ENCODE measurements at regions not wholly inside any gene's neighbourhood (a gene's known extent, or its start where the extent isn't known, plus 50 kb on each side); places are given as distances from the start of the nearest gene placed in this dataset.

DNA sequence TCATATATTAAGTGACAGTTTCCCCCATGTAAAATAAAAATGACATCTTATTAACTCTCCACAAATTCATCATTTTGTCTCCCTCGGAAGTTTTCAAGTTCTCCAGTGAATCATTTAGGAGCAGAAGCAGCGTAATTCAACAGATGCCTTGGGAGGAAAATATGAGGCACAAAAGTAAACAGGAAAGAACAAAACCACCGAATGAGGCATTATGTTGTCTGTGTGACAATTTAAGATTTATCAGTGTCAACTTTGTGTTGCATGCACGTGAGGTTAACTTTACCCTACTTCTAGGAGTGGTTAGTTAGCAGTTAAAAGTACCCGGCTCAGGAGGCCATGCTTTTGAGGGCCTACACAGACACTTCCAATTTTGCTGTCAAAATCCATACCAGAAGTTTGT is 258.6 kb downstream of the IPO8 start:
- Histone ChIP-seq H3K9me3 (no peaks in the 10 kb centered on the region), H3K4me3 (no peak overlapping the region), H3K4me1 (peaks cover 0 to 10% (median 0%) of the 10 kb centered on the region in 4 donors), H3K36me3 (no peaks in the 10 kb centered on the region), H3K27ac (peak overlapping the region in 1 of 4 donors; percentile 21), H3K27me3 (no peaks in the 10 kb centered on the region)
- no peak for TF ChIP-seq EP300 (IDR thresholded peaks at IDR 0.05)
- intact Hi-C loops (cut with DNase I) = no loop called here
- DNase-seq = no peak
- 30 to 41% methylated on average over 5 of the region's 5 CpGs for WGBS, 2 donors

DNA sequence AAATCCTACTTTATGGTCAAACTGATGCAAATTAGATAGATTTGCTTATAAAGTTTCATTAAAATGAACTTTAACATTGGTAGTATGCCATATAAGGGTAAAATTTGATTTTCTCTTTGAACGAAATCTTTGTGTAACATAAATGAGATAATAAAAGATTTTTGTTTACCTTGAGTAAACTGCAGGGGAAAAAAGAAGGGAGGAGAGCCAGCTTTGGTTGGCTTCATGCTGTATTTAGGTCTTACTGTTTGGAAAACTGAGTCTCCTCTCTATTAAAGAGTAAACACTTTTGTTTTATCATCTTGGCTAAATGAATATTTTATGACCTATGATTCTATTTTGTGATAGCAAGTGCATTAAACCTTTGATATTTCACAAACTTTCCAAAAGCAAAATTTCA is 267.6 kb downstream of the IPO8 start:
- TF ChIP-seq EP300 (IDR thresholded peaks at IDR 0.05) (no peak), POLR2A (IDR thresholded peaks at IDR 0.05) (no peak), POLR2AphosphoS5 (IDR thresholded peaks at IDR 0.05) (no peak)
- TF ChIP-seq, protein P1, sequence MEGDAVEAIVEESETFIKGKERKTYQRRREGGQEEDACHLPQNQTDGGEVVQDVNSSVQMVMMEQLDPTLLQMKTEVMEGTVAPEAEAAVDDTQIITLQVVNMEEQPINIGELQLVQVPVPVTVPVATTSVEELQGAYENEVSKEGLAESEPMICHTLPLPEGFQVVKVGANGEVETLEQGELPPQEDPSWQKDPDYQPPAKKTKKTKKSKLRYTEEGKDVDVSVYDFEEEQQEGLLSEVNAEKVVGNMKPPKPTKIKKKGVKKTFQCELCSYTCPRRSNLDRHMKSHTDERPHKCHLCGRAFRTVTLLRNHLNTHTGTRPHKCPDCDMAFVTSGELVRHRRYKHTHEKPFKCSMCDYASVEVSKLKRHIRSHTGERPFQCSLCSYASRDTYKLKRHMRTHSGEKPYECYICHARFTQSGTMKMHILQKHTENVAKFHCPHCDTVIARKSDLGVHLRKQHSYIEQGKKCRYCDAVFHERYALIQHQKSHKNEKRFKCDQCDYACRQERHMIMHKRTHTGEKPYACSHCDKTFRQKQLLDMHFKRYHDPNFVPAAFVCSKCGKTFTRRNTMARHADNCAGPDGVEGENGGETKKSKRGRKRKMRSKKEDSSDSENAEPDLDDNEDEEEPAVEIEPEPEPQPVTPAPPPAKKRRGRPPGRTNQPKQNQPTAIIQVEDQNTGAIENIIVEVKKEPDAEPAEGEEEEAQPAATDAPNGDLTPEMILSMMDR (IDR thresholded peaks at IDR 0.05) = no peak
- no peak overlapping the region for H3K27ac ChIP-seq
- intact Hi-C loops (cut with DNase I) = no loop called here
- no peaks in the 10 kb centered on the region for H3K36me3 ChIP-seq
- H3K9me3 ChIP-seq = no peaks in the 10 kb centered on the region
- 8 to 49% methylated on average over 1 of the region's 1 CpG for WGBS, 2 donors
- no peaks in the 10 kb centered on the region for H3K4me1 ChIP-seq
- DNase-seq = no peak
- H3K4me3 ChIP-seq = no peak overlapping the region
- H3K27me3 ChIP-seq = no peaks in the 10 kb centered on the region

GRCh38 chr12:30427555-30427954 is 268.1 kb downstream of the IPO8 start:
- H3K4me3 ChIP-seq = no peak overlapping the region
- no peaks in the 10 kb centered on the region for H3K9me3 ChIP-seq
- intact Hi-C loops (cut with DNase I) = no loop called here
- H3K27me3 ChIP-seq = no peaks in the 10 kb centered on the region
- DNase-seq = no peak
- no peak overlapping the region for H3K27ac ChIP-seq
- TF ChIP-seq EP300 (IDR thresholded peaks at IDR 0.05) (no peak), POLR2A (IDR thresholded peaks at IDR 0.05) (no peak), POLR2AphosphoS5 (IDR thresholded peaks at IDR 0.05) (no peak)
- TF ChIP-seq, protein P1 (IDR thresholded peaks at IDR 0.05) = no peak
- no peaks in the 10 kb centered on the region for H3K36me3 ChIP-seq
- WGBS, 2 donors = 42 to 66% methylated on average over 1 of the region's 1 CpG
- no peaks in the 10 kb centered on the region for H3K4me1 ChIP-seq

DNA sequence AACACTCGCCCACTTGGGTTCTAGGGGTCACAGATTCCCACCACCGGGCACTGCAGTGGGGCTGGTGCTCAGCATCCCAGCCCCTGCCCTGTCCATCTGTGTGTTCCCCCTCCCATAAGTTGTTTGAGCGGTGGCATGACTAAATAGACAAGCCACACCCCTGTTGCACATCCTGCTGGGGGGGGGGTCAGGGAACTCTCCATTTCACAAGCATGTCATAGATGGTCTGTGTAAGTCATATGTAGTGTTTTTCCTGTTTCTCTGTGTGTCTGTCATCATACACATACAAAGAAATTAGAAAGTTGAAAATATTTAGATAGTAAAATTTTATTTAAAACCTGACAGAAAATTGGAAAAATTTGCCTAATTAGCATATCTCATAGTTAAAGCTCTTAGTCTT is 270.2 kb downstream of the IPO8 start:
- TF ChIP-seq EP300 (IDR thresholded peaks at IDR 0.05) = no peak
- no peak for TF ChIP-seq POLR2A (IDR thresholded peaks at IDR 0.05)
- TF ChIP-seq, protein P1 (IDR thresholded peaks at IDR 0.05) = no peak
- no peak for TF ChIP-seq POLR2AphosphoS5 (IDR thresholded peaks at IDR 0.05)
- intact Hi-C loops (cut with DNase I) = no loop called here
- Histone ChIP-seq H3K27ac (no peak overlapping the region), H3K4me1 (no peaks in the 10 kb centered on the region), H3K36me3 (no peaks in the 10 kb centered on the region), H3K4me3 (no peak overlapping the region), H3K9me3 (no peaks in the 10 kb centered on the region), H3K27me3 (no peaks in the 10 kb centered on the region)
- WGBS, 2 donors = 75 to 86% methylated on average over 3 of the region's 3 CpGs
- no peak for DNase-seq

DNA sequence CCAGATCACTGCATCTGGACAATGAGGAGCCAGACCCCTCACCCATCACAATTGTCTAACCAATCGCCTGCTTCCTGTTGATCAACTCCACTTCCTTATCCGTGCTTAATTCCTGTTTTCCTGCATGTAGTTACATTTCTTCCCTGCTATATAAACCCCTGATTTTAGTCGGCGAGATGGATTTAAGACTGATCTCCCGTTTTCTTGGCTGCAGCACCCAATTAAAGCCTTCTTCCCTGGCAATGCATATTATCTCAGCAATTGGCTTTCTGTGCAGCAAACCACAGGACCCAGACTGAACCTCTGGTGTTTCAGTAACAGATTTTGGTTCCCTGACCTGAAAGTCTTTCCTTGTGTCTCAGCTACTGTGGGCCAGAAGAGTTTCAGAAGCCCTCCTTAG is 272.3 kb downstream of the IPO8 start:
- 86 to 87% methylated on average over 5 of the region's 5 CpGs for WGBS, 2 donors

More for the DNA sequence above, 272.3 kb downstream of the IPO8 start:
- no peak for DNase-seq
- no peaks in the 10 kb centered on the region for H3K27me3 ChIP-seq
- TF ChIP-seq, protein P1 (IDR thresholded peaks at IDR 0.05) = no peak
- TF ChIP-seq EP300 (IDR thresholded peaks at IDR 0.05) (no peak), POLR2A (IDR thresholded peaks at IDR 0.05) (no peak), POLR2AphosphoS5 (IDR thresholded peaks at IDR 0.05) (no peak)
- intact Hi-C loops (cut with DNase I) = no loop called here
- no peak overlapping the region for H3K27ac ChIP-seq
- no peak overlapping the region for H3K4me3 ChIP-seq
- no peaks in the 10 kb centered on the region for H3K9me3 ChIP-seq
- H3K36me3 ChIP-seq = no peaks in the 10 kb centered on the region
- no peaks in the 10 kb centered on the region for H3K4me1 ChIP-seq

All from sigmoid colon (tissue), 6 donors.